ENCODE measurements at regions not wholly inside any gene's neighbourhood (a gene's known extent, or its start where the extent isn't known, plus 50 kb on each side); places are given as distances from the start of the nearest gene placed in this dataset.

GRCh38 chr16:55044201-55044975, 113.7 kb downstream of the IRX5 start:
- WGBS (ENCODE audit: insufficient coverage): 64% methylated on average over 11 of the region's 11 CpGs
- no peak overlapping the region for H3K4me3 Mint-ChIP-seq
- Histone ChIP-seq H3K27ac (ENCODE audit: low read length in 2 of 2) (no peak overlapping the region), H4K20me1 (ENCODE audit: control insufficient read depth, insufficient read depth, low read length, poor library complexity, severe bottlenecking) (no peaks in the 10 kb centered on the region), H3K4me1 (ENCODE audit: control insufficient read depth in 2 of 2, insufficient read depth in 2 of 2, low read length in 2 of 2) (no peaks in the 10 kb centered on the region), H3K9ac (ENCODE audit: low read length) (no peak overlapping the region), H3K79me2 (ENCODE audit: control insufficient read depth, insufficient read depth, low read length) (no peaks in the 10 kb centered on the region), H3K27me3 (replicated peaks in 1 of 4; ENCODE audit: control extremely low read depth in 1 of 4, control insufficient read depth in 3 of 4, insufficient read depth in 4 of 4, low read length in 3 of 4) (no peaks in the 10 kb centered on the region), H3K4me3 (ENCODE audit: control extremely low read depth in 1 of 5, extremely low read depth in 1 of 5, insufficient read depth in 1 of 5, low read depth in 2 of 5, low read length in 4 of 5) (no peak overlapping the region), H2AFZ (ENCODE audit: insufficient read depth, low read depth, low read length, poor library complexity, severe bottlenecking) (no peak overlapping the region), H3K36me3 (replicated peaks in 1 of 2; ENCODE audit: control extremely low read depth in 1 of 2, control insufficient read depth in 1 of 2, extremely low read depth in 1 of 2, insufficient read depth in 2 of 2, low read length in 1 of 2) (no peaks in the 10 kb centered on the region), H3K4me2 (replicated peaks; ENCODE audit: low read depth, low read length, poor library complexity, severe bottlenecking) (no peak overlapping the region), H3K9me3 (ENCODE audit: control extremely low read depth in 1 of 3, control insufficient read depth in 2 of 3, insufficient read depth in 1 of 3, low read length in 2 of 3) (peaks cover 0 to 6% (median 0%) of the 10 kb centered on the region in 3 donors)
- intact Hi-C loops (cut with micrococcal nuclease): no loop called here
- H3K27me3 Mint-ChIP-seq: no peaks in the 10 kb centered on the region
- H3K27ac Mint-ChIP-seq: no peak overlapping the region
- no peaks in the 10 kb centered on the region for H3K9me3 Mint-ChIP-seq (ENCODE audit: insufficient read depth)
- H3K4me1 Mint-ChIP-seq: no peaks in the 10 kb centered on the region
- POLR2A ChIA-PET: no interaction called here
- no peak for ATAC-seq (ENCODE audit: low read depth)
- CTCF ChIA-PET: no interaction called here
- TF ChIP-seq EZH2 (IDR thresholded peaks at IDR 0.05; ENCODE audit: borderline replicate concordance, insufficient read depth, low read depth, low read length, poor library complexity, severe bottlenecking): no peak
- TF ChIP-seq CTCF (IDR thresholded peaks at IDR 0.05): no peak
- no peak for DNase-seq

- Mint-ChIP-seq H3K4me1 (no peaks in the 10 kb centered on the region), H3K27ac (no peak overlapping the region), H3K4me3 (no peak overlapping the region), H3K9me3 (ENCODE audit: insufficient read depth) (no peaks in the 10 kb centered on the region), H3K27me3 (no peaks in the 10 kb centered on the region)
- no peaks in the 10 kb centered on the region for H4K20me1 ChIP-seq (ENCODE audit: control insufficient read depth, insufficient read depth, low read length, poor library complexity, severe bottlenecking)
- H3K36me3 ChIP-seq (replicated peaks in 1 of 2; ENCODE audit: control extremely low read depth in 1 of 2, control insufficient read depth in 1 of 2, extremely low read depth in 1 of 2, insufficient read depth in 2 of 2, low read length in 1 of 2): no peaks in the 10 kb centered on the region
- no peak overlapping the region for H2AFZ ChIP-seq (ENCODE audit: insufficient read depth, low read depth, low read length, poor library complexity, severe bottlenecking)
- no peaks in the 10 kb centered on the region for H3K4me1 ChIP-seq (ENCODE audit: control insufficient read depth in 2 of 2, insufficient read depth in 2 of 2, low read length in 2 of 2)
- H3K79me2 ChIP-seq (ENCODE audit: control insufficient read depth, insufficient read depth, low read length): no peaks in the 10 kb centered on the region
- H3K4me3 ChIP-seq (ENCODE audit: control extremely low read depth in 1 of 5, extremely low read depth in 1 of 5, insufficient read depth in 1 of 5, low read depth in 2 of 5, low read length in 4 of 5): no peak overlapping the region
- WGBS (ENCODE audit: insufficient coverage): 94% methylated on average over 3 of the region's 3 CpGs
- no peaks in the 10 kb centered on the region for H3K27me3 ChIP-seq (replicated peaks in 1 of 4; ENCODE audit: control extremely low read depth in 1 of 4, control insufficient read depth in 3 of 4, insufficient read depth in 4 of 4, low read length in 3 of 4)
- H3K4me2 ChIP-seq (replicated peaks; ENCODE audit: low read depth, low read length, poor library complexity, severe bottlenecking): no peak overlapping the region
- TF ChIP-seq CTCF (IDR thresholded peaks at IDR 0.05) (no peak), EZH2 (IDR thresholded peaks at IDR 0.05; ENCODE audit: borderline replicate concordance, insufficient read depth, low read depth, low read length, poor library complexity, severe bottlenecking) (no peak)
- no peak overlapping the region for H3K27ac ChIP-seq (ENCODE audit: low read length in 2 of 2)
- no peak for ATAC-seq (ENCODE audit: low read depth)
- DNase-seq: no peak
- POLR2A ChIA-PET: no interaction called here
- no peak overlapping the region for H3K9ac ChIP-seq (ENCODE audit: low read length)
- peaks cover 0 to 6% (median 0%) of the 10 kb centered on the region in 3 donors for H3K9me3 ChIP-seq (ENCODE audit: control extremely low read depth in 1 of 3, control insufficient read depth in 2 of 3, insufficient read depth in 1 of 3, low read length in 2 of 3)
- intact Hi-C loops (cut with micrococcal nuclease): no loop called here
- CTCF ChIA-PET: no interaction called here
These were observed 114.7 kb downstream of the IRX5 start for GRCh38 chr16:55045329-55045728.
